Activated T-cell treated with anti-CD3 and anti-CD28 coated beads, Interleukin-2, amount 50 U/mL, for 72 hours (primary cell): ENCODE measurements at regions not wholly inside any gene's neighbourhood (a gene's known extent, or its start where the extent isn't known, plus 50 kb on each side); places are given as distances from the start of the nearest gene placed in this dataset.
"Not testable (repeated sequence)": the region's sequence is repeated elsewhere in the genome, so short reads cannot be mapped to it uniquely, and the experiment has no call there.

Source experiments
- ATAC-seq, 2 donors: fragments of 150-1000 bp; cut with Tn5 transposase; replicated peaks in 1 of 2; 2 replicates each; pipeline ENCODE4 v1.10.0; 2021; ENCODE audit warnings: moderate library complexity in 2 of 2, mild to moderate bottlenecking in 1 of 2
- DNase-seq, 2 donors: peaks; one replicate each; pipeline ENCODE4 v3.0.0; 2021 to 2022; ENCODE audit warnings: mixed read lengths in 1 of 2
- H3K27ac Mint-ChIP-seq: one replicate; pipeline ENCODE4 v1.8.0; 2022; ENCODE audit warnings: mild to moderate bottlenecking, moderate library complexity, mixed read lengths
- H3K27me3 Mint-ChIP-seq: one replicate; pipeline ENCODE4 v1.8.0; 2022; ENCODE audit warnings: low read depth, mixed read lengths
- H3K36me3 Mint-ChIP-seq, 2 donors: one replicate each; pipeline ENCODE4 v1.8.0; 2022; ENCODE audit warnings: mixed read lengths in 2 of 2, mild to moderate bottlenecking in 1 of 2; ENCODE audit not compliant: insufficient read depth in 2 of 2
- H3K4me1 Mint-ChIP-seq: one replicate; pipeline ENCODE4 v1.8.0; 2022; ENCODE audit warnings: low read depth, mixed read lengths
- H3K4me3 Mint-ChIP-seq, 2 donors: one replicate each; pipeline ENCODE4 v1.8.0; 2022; ENCODE audit warnings: mild to moderate bottlenecking in 2 of 2, mixed read lengths in 2 of 2, moderate library complexity in 2 of 2
- H3K9me3 Mint-ChIP-seq, 2 donors: one replicate each; pipeline ENCODE4 v1.8.0; 2022; ENCODE audit warnings: mixed read lengths in 2 of 2

DNA sequence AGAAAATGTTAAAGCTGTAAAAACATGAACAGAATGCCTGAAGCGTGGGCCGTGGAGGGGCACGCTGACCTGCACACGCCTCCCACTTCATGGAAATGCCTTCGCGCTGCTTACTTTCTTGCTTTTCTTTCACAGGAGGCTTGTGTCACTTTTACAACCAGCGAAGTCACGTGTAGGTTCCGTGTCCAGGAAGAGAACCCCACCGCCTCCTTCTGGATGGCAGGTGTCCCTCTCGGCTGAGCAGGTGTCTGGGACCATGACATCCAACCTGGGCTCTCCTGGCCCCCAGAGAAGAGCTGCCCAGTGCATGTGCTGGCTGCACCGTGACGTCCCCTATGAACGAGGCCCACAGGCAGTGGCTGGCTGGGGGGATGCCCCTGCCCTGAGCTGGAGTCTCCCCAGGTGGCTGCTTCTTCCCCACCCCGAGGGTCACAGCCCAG lies 345.0 kb upstream of the SFSWAP start:
- peaks cover 11% of the 10 kb centered on the region for H3K27me3 Mint-ChIP-seq
- H3K4me3 Mint-ChIP-seq, result no peak overlapping the region
- H3K27ac Mint-ChIP-seq, result no peak overlapping the region
- H3K36me3 Mint-ChIP-seq, result no peaks in the 10 kb centered on the region
- H3K4me1 Mint-ChIP-seq, result no peaks in the 10 kb centered on the region
- DNase-seq (no peak), ATAC-seq (no peak)
- no peaks in the 10 kb centered on the region for H3K9me3 Mint-ChIP-seq

GRCh38 chr12:131366261-131366871 lies 344.5 kb upstream of the SFSWAP start:
- Mint-ChIP-seq H3K27ac (no peak overlapping the region), H3K27me3 (peaks cover 5% of the 10 kb centered on the region), H3K4me3 (no peak overlapping the region), H3K9me3 (no peaks in the 10 kb centered on the region), H3K4me1 (no peaks in the 10 kb centered on the region), H3K36me3 (no peaks in the 10 kb centered on the region)
- DNase-seq (no peak), ATAC-seq (no peak)

DNA sequence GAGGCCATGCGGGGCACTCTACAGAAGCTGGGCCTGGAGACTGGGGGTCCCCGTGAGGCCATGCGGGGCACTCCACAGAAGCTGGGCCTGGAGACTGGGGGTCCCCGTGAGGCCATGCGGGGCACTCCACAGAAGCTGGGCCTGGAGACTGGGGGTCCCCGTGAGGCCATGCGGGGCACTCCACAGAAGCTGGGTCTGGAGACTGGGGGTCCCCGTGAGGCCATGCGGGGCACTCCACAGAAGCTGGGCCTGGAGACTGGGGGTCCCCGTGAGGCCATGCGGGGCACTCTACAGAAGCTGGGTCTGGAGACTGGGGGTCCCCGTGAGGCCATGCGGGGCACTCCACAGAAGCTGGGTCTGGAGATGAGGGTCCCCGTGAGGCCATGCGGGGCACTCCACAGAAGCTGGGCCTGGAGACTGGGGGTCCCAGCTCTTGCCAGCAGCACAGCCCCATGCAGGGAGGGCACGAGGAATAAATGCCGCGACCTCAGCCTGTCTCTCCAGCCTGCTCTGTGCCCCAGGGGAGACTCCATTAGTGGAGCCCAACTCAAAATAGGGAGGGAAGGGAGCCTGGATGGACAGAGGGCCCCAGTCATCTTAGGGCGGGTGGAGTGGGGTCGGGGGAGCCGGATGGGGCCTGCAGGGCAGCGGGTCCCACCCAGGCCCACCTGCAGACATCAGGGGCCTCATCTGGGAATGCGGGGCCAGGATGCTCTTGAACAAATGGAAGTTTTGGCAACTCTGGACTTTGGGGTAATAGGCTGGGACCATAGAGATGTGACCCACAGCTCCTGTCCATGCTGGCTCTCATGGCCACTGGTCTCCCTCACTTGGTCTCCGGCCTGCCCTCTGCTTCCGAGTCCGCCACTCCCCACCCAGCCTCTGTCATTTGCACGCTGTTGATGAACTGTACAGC lies 343.6 kb upstream of the SFSWAP start:
- not testable (repeated sequence) for H3K27ac Mint-ChIP-seq, H3K4me3 Mint-ChIP-seq, H3K4me1 Mint-ChIP-seq, H3K27me3 Mint-ChIP-seq, ATAC-seq, H3K36me3 Mint-ChIP-seq, DNase-seq, H3K9me3 Mint-ChIP-seq

DNA sequence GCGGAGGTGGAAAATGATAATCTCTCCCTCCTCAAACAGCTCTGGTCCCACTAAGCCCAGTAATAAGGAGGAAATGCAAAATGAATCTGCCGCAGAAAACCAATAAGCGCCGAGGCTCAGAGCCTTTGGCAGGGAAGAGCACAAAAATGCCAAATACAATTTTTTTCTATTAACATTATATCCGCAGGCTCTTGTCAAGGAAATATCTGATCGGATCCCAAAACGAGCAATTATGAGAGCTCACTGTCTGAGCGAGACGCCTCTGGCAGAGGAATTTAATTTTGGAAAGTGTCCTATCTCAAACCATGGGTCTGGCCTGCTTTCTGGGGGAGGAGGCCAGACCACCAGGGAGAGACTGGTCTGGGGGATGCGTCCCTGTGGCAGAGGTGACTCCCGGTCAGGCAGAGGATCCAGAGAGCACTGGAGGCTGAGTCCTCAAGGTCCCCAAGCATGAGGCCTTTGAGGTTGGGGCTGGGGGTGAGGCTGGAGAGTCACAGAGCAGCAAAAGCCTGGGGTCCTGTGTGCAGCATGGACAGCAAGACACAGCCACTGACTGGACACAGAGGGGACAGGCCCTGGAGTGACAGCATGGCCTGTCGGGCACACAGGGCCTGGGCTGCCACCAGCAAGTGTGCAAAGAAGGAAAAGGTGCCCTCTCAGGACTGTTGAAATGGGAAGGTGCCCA lies 342.8 kb upstream of the SFSWAP start:
- no peak for ATAC-seq

GRCh38 chr12:131368668-131369071 lies 342.2 kb upstream of the SFSWAP start:
- Mint-ChIP-seq H3K27ac (no peak overlapping the region), H3K27me3 (no peaks in the 10 kb centered on the region), H3K4me1 (no peaks in the 10 kb centered on the region), H3K4me3 (no peak overlapping the region), H3K9me3 (no peaks in the 10 kb centered on the region), H3K36me3 (no peaks in the 10 kb centered on the region)
- DNase-seq (no peak), ATAC-seq (no peak)

More for the DNA sequence above, 342.8 kb upstream of the SFSWAP start:
- no peaks in the 10 kb centered on the region for H3K9me3 Mint-ChIP-seq
- H3K4me1 Mint-ChIP-seq, result no peaks in the 10 kb centered on the region
- H3K27me3 Mint-ChIP-seq, result no peaks in the 10 kb centered on the region
- H3K4me3 Mint-ChIP-seq, result no peak overlapping the region
- no peaks in the 10 kb centered on the region for H3K36me3 Mint-ChIP-seq
- H3K27ac Mint-ChIP-seq, result no peak overlapping the region
- DNase-seq, result no peak

DNA sequence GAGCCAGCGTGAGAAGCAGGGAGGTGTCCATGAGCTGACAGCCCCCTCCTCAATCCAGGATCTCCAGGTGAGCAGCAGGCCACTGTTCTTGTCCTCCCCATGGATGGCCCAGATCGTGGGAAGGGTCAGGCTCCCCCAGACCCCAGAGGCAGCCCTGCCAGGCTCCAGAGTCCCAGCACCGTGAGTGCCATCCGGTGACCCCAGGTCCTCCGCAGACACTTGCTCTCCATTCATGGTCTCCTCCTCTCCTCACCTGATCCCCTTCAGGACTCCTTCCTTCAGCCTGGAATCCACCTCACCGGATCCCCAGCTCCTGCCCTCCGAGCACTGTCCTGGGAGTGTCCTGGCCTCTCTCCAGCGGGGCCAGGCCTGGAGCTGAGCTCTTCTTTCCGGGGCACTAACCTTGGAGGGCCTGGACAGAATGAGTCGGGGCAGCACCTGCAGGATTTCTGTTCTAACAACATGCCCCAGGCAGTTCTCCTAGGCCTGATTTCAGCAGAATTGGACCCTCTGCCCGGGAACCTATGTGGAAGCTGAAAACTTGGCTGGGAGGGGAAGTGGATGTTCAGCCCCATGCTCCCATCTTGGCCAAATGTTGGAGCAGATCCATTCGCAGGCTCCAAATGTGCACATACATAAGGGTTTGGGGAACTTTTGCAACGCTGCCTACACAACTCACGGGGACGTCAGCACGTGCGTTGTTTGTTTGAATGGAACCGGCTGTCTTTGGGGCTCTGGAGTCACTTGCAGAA lies 341.6 kb upstream of the SFSWAP start:
- no peaks in the 10 kb centered on the region for H3K36me3 Mint-ChIP-seq
- no peaks in the 10 kb centered on the region for H3K27me3 Mint-ChIP-seq
- H3K4me1 Mint-ChIP-seq, result no peaks in the 10 kb centered on the region
- no peaks in the 10 kb centered on the region for H3K9me3 Mint-ChIP-seq
- H3K27ac Mint-ChIP-seq, result no peak overlapping the region
- ATAC-seq (no peak), DNase-seq (no peak)
- H3K4me3 Mint-ChIP-seq, result no peak overlapping the region

- no peak overlapping the region for H3K4me3 Mint-ChIP-seq
- no peaks in the 10 kb centered on the region for H3K4me1 Mint-ChIP-seq
- DNase-seq, result no peak
- no peak for ATAC-seq
- no peak overlapping the region for H3K27ac Mint-ChIP-seq
- no peaks in the 10 kb centered on the region for H3K36me3 Mint-ChIP-seq
- no peaks in the 10 kb centered on the region for H3K9me3 Mint-ChIP-seq
- H3K27me3 Mint-ChIP-seq, result no peaks in the 10 kb centered on the region
Observed at GRCh38 chr12:131370321-131370720, 340.6 kb upstream of the SFSWAP start.

- H3K4me3 Mint-ChIP-seq, result no peak overlapping the region
- H3K36me3 Mint-ChIP-seq, result no peaks in the 10 kb centered on the region
- DNase-seq, result no peak
- H3K4me1 Mint-ChIP-seq, result no peaks in the 10 kb centered on the region
- H3K9me3 Mint-ChIP-seq, result no peaks in the 10 kb centered on the region
- H3K27me3 Mint-ChIP-seq, result no peaks in the 10 kb centered on the region
- H3K27ac Mint-ChIP-seq, result no peak overlapping the region
- ATAC-seq, result no peak
Observed at GRCh38 chr12:131370791-131371347, 340.0 kb upstream of the SFSWAP start.

DNA sequence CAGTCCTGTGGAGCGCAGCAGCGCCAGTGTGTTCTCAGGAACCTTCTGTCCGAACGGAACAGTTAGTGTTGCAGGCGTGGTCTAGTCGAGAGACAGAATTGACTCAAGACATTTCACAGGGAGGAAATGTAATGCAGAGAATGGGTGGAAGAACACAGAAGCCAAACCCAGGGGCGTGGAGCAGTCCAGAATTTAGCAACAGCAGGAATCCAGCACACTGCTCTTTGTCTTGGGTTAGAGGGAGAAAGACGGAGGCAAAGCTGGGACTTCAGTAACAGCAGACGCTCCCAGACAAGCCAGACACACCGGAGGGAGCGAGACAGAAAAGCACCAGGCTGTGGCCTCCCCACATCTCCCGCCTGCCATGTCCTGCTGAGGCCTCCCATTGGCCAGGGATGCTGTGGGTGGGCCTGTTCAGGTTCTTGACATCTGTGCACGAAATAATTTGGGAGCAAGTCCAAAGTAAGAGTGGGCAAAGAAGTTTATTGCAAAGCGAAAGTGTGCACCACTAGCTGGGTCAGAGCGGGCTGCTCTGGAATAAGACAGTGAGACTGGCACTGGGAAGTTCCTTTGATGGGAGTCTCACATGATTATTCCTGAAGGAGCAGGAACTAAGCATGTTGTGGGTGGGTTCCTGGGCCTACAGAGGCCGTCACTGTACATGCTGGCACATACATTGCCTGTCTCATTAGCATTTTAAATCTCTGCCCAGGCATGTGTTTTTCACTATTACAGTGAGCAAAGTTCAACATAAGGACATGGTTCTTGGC lies 339.3 kb upstream of the SFSWAP start:
- no peak overlapping the region for H3K27ac Mint-ChIP-seq
- H3K36me3 Mint-ChIP-seq, result no peaks in the 10 kb centered on the region
- no peaks in the 10 kb centered on the region for H3K27me3 Mint-ChIP-seq
- no peak for DNase-seq
- H3K4me3 Mint-ChIP-seq, result no peak overlapping the region
- no peaks in the 10 kb centered on the region for H3K4me1 Mint-ChIP-seq
- no peaks in the 10 kb centered on the region for H3K9me3 Mint-ChIP-seq
- ATAC-seq, result no peak

DNA sequence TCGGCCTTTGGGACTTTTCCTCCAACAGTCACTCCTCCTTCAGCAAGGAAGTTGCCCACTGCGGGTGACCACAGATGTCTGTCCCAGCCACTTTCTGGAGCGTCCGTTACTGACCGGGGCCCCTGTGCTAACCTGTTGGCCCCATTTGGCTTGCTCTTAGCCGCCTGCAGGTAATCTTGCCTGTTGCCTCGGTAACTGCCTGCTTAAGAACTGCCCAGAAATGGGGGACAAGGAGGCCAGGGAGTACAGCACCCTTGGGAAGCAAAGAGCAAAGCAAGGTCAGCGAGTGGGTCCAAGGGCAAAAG lies 338.8 kb upstream of the SFSWAP start:
- no peaks in the 10 kb centered on the region for H3K4me1 Mint-ChIP-seq
- H3K9me3 Mint-ChIP-seq, result no peaks in the 10 kb centered on the region
- no peak overlapping the region for H3K4me3 Mint-ChIP-seq
- no peaks in the 10 kb centered on the region for H3K36me3 Mint-ChIP-seq
- no peaks in the 10 kb centered on the region for H3K27me3 Mint-ChIP-seq
- ATAC-seq, result no peak
- H3K27ac Mint-ChIP-seq, result no peak overlapping the region
- DNase-seq, result no peak

DNA sequence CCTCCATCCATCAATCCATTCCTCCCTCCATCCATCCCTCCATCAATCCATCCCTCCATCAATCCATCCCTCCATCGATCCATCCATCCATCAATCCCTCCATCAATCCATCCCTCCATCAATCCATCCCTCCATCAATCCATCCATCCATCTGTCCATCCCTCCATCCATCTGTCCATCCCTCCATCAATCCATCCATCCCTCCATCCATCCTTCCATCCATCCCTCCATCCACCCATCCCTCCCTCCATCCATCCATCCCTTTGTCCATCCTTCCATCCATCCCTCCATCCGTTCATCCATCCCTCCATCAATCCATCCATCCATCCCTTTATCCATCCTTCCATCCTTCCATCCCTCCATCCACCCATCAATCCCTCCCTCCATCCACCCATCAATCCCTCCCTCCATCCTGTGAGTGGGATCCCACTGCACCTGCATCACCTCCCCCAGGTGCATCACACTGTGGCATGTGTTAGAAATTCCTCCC lies 338.1 kb upstream of the SFSWAP start:
- no peaks in the 10 kb centered on the region for H3K4me1 Mint-ChIP-seq
- ATAC-seq (no peak), DNase-seq (no peak)
- no peaks in the 10 kb centered on the region for H3K27me3 Mint-ChIP-seq
- no peak overlapping the region for H3K27ac Mint-ChIP-seq
- no peak overlapping the region for H3K4me3 Mint-ChIP-seq
- no peaks in the 10 kb centered on the region for H3K9me3 Mint-ChIP-seq
- no peaks in the 10 kb centered on the region for H3K36me3 Mint-ChIP-seq

DNA sequence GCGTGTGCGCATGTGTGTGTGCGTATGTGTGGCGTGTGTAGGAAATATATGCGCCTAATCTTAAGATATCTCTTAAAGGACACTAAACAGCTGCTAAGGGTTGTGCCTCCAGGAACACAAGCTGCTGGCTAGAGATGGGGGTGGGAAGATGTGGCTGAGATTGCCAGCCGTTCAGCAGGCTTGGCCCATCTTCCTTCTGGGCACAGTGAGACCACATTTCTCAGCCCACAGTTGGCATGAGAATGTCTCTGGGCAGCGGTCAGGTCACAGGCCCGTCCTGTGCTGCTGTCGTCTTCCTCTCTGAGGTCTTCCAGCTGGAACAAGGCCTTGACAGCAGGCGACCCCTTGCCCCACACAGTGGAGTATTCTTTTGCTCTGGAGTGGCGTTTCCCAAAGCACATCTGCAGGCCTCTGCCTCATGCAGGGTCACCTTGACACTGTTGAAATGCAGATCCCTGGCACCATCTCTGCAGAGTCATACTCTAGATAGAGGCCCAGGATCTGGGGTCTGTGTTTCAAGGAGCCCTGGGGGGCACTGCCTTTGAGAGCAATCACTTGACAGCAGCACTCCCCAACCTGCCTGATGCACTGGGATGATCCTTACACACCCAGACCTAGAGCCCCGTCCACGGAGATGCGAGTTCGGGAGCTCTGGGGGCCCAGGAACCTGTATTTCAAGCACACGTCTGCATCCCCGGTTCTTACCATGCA lies 335.5 kb upstream of the SFSWAP start:
- Mint-ChIP-seq H3K27me3 (no peaks in the 10 kb centered on the region), H3K9me3 (no peaks in the 10 kb centered on the region), H3K36me3 (no peaks in the 10 kb centered on the region), H3K4me1 (no peaks in the 10 kb centered on the region), H3K27ac (no peak overlapping the region), H3K4me3 (no peak overlapping the region)
- ATAC-seq, result no peak
- no peak for DNase-seq
